Esophagus squamous epithelium (tissue), 5 donors: ENCODE measurements at regions not wholly inside any gene's neighbourhood (a gene's known extent, or its start where the extent isn't known, plus 50 kb on each side); places are given as distances from the start of the nearest gene placed in this dataset.

Experiments
- DNase-seq: peaks from one replicate; lab custom pipeline; 2025; lab: John Stamatoyannopoulos, UW
- H3K27ac ChIP-seq, 4 donors: fragments of 200-600 bp; sonication (generic); one replicate each; pipeline ENCODE4 v1.5.1; 2016 to 2019; ENCODE audit warnings: mild to moderate bottlenecking in 1 of 4
- H3K27me3 ChIP-seq, 4 donors: fragments of 200-600 bp; sonication (generic); 1 replicate in 3 of 4; 2 replicates in 1 of 4; pipeline versions ENCODE4 v1.5.1 to v1.6.0; 2017 to 2021; ENCODE audit warnings: antibody characterized with exemption in 1 of 4
- H3K36me3 ChIP-seq, 3 donors: fragments of 200-600 bp; sonication (generic); one replicate each; pipeline ENCODE4 v1.5.1; 2016 to 2019
- H3K4me1 ChIP-seq, 3 donors: fragments of 200-600 bp; sonication (generic); one replicate each; pipeline ENCODE4 v1.5.1; 2017 to 2019
- H3K4me3 ChIP-seq, 4 donors: fragments of 200-600 bp; sonication (generic); 1 replicate in 3 of 4; 2 replicates in 1 of 4; pipeline ENCODE4 v1.5.1; 2016 to 2019; ENCODE audit warnings: mild to moderate bottlenecking in 2 of 4, moderate library complexity in 1 of 4
- H3K9me3 ChIP-seq, 3 donors: fragments of 200-600 bp; sonication (generic); one replicate each; pipeline ENCODE4 v1.5.1; 2016 to 2019
- POLR2A ChIP-seq, 4 donors: fragments of 450-650 bp; IDR thresholded peaks; one replicate each; pipeline ENCODE4 v1.6.1; 2017; ENCODE audit warnings: antibody characterized with exemption in 4 of 4, mild to moderate bottlenecking in 4 of 4, moderate library complexity in 3 of 4
- WGBS, 2 donors: methylation state at CpG; one replicate each; pipeline ENCODE4 v1.1.5; 2018; 5-methylcytosine and 5-hydroxymethylcytosine counted together
- intact Hi-C: fragments of 100-400 bp; cut with DNase I; formaldehyde crosslinking; loops from one replicate; pipeline ENCODE4 v1.15.0; 2022
- TF ChIP-seq, protein P1 (sequence below), 6 experiments: fragments of 450-650 bp in 4 of 6; fragments of 200-600 bp in 2 of 6; sonication (generic) in 2 of 6; IDR thresholded peaks; one replicate each; pipeline ENCODE4 v1.5.1; 2016 to 2019; ENCODE audit warnings: antibody characterized with exemption in 6 of 6, mild to moderate bottlenecking in 4 of 6, moderate library complexity in 4 of 6
- donor health status: DM: yes; HTN: yes; CAD: no.

DNA sequence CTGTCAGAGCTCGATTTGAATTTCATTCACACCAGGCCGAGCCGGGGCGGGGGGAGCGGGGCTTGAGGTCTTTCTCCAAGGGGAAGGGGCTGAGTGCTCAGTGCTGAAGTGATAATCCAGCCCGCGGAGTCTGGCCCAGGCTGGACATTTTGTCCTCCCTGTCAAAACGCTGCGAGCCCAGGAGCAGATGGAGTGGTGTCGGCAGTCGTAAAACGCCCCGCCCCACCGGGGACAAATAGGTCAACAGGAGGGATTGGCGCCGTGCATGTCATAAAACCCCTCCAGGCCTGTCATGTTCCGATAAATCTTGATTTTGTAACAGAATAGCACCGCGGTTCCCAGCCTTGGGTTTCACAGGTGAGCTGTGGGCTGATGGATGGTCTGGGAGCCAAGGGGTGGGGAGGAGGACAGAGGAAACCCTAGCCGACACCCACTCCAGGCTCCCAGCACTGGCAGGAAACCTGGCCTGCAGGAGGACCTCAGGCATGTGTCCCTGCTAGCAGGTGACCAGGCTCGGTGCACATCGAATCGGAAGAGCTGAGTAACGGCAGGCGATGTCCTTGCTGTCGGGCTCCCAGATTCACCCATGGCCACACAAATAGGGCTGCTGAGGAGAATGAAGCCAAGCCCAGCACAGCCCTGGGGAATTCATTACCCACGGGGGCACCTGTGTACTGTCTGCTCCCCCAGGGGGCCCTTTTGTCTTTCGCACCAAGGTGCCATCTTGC, 341.4 kb downstream of the FOXL1 start:
- no peak overlapping the region for H3K27ac ChIP-seq
- WGBS, 2 donors, result 70 to 71% methylated on average over 10 to 22 of the region's 28 CpGs
- DNase-seq, result no peak
- H3K27me3 ChIP-seq, result peaks cover 0 to 54% (median 0%) of the 10 kb centered on the region in 4 donors
- TF ChIP-seq POLR2A (IDR thresholded peaks at IDR 0.05), result no peak
- TF ChIP-seq, protein P1, sequence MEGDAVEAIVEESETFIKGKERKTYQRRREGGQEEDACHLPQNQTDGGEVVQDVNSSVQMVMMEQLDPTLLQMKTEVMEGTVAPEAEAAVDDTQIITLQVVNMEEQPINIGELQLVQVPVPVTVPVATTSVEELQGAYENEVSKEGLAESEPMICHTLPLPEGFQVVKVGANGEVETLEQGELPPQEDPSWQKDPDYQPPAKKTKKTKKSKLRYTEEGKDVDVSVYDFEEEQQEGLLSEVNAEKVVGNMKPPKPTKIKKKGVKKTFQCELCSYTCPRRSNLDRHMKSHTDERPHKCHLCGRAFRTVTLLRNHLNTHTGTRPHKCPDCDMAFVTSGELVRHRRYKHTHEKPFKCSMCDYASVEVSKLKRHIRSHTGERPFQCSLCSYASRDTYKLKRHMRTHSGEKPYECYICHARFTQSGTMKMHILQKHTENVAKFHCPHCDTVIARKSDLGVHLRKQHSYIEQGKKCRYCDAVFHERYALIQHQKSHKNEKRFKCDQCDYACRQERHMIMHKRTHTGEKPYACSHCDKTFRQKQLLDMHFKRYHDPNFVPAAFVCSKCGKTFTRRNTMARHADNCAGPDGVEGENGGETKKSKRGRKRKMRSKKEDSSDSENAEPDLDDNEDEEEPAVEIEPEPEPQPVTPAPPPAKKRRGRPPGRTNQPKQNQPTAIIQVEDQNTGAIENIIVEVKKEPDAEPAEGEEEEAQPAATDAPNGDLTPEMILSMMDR (IDR thresholded peaks at IDR 0.05), result no peak
- no peak overlapping the region for H3K4me3 ChIP-seq
- intact Hi-C loops, result no loop called here
- no peaks in the 10 kb centered on the region for H3K4me1 ChIP-seq
- peaks cover 0 to 8% (median 5%) of the 10 kb centered on the region in 3 donors for H3K9me3 ChIP-seq
- no peaks in the 10 kb centered on the region for H3K36me3 ChIP-seq

DNA sequence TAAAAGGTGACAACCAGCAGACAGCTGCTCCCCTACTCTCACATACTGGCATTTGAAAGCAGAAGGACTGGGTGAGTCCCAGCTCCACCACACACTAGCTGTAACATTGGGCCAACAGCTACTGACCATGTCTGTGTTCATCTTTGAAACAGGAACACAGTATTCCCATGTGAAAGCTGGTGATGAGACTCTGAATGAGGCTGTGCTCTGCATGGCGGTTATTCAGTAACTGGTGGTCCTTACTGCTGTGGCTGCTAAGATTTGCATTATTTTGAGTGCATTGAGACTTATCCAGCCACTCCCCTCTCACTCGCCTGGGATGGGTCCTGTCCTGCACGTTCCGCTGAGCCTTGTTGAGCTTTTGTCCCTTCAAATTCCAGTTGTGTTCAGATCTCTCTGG, 342.9 kb downstream of the FOXL1 start:
- H3K27ac ChIP-seq, result no peak overlapping the region
- peaks cover 0 to 60% (median 0%) of the 10 kb centered on the region in 4 donors for H3K27me3 ChIP-seq
- H3K36me3 ChIP-seq, result no peaks in the 10 kb centered on the region
- no peak overlapping the region for H3K4me3 ChIP-seq
- H3K9me3 ChIP-seq, result peaks cover 0 to 8% (median 5%) of the 10 kb centered on the region in 3 donors
- 75 to 89% methylated on average over 3 to 4 of the region's 4 CpGs for WGBS, 2 donors
- intact Hi-C loops, result no loop called here
- TF ChIP-seq, protein P1 (IDR thresholded peaks at IDR 0.05), result no peak
- TF ChIP-seq POLR2A (IDR thresholded peaks at IDR 0.05), result no peak
- no peaks in the 10 kb centered on the region for H3K4me1 ChIP-seq
- no peak for DNase-seq

DNA sequence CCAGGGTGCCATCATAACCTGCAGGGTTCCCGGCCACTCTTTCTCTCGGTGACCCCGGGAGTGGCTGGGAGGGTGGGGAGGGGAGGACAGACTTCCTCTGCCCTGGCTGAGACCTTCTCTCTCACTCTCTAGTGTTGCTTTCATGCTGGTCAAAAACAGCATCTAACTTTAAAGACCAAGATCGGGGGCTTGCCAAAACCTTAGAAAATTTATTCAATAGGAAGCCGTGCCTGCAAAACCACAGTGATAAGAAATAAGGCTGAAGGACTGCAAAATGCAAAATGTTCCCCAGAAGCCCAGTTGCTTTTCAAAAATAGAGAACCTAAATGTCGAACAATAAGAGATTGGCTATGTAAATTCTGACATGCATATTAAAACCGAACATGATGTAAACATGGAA, 344.0 kb downstream of the FOXL1 start:
- DNase-seq, result no peak
- Histone ChIP-seq H3K36me3 (no peaks in the 10 kb centered on the region), H3K4me3 (no peak overlapping the region), H3K9me3 (peaks cover 0 to 8% (median 5%) of the 10 kb centered on the region in 3 donors), H3K27ac (no peak overlapping the region), H3K27me3 (peaks cover 0 to 67% (median 0%) of the 10 kb centered on the region in 4 donors), H3K4me1 (no peaks in the 10 kb centered on the region)
- WGBS, 2 donors, result 68 to 71% methylated on average over 4 to 6 of the region's 7 CpGs
- TF ChIP-seq, protein P1 (IDR thresholded peaks at IDR 0.05), result no peak
- TF ChIP-seq POLR2A (IDR thresholded peaks at IDR 0.05), result no peak
- intact Hi-C loops, result no loop called here

DNA sequence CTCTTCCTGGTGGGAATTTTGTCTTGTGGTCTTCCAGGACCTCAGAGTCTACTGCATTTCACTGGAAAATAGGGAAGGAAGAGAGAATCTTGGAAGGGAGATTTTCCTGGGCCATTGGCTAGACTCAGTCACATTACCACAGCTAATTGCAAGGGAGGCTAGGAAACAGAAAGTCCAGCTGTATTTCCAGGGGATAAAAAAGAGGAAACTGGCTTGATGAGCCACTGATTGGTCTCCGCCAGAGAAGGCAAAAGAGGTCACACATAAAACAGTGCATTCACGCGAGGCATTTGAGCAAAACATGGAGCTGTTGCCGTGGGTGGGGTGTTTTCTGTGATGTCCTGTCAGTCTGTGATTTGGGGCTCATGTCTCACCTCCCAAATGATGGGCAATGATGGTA, 345.3 kb downstream of the FOXL1 start:
- DNase-seq, result no peak
- no peak overlapping the region for H3K4me3 ChIP-seq
- no peaks in the 10 kb centered on the region for H3K36me3 ChIP-seq
- peaks cover 0 to 2% (median 0%) of the 10 kb centered on the region in 3 donors for H3K4me1 ChIP-seq
- peaks cover 0 to 80% (median 0%) of the 10 kb centered on the region in 4 donors for H3K27me3 ChIP-seq
- intact Hi-C loops, result no loop called here
- no peak overlapping the region for H3K27ac ChIP-seq
- TF ChIP-seq, protein P1 (IDR thresholded peaks at IDR 0.05), result no peak
- TF ChIP-seq POLR2A (IDR thresholded peaks at IDR 0.05), result no peak
- WGBS, 2 donors, result 70 to 72% methylated on average over 4 of the region's 4 CpGs
- H3K9me3 ChIP-seq, result peaks cover 0 to 8% (median 5%) of the 10 kb centered on the region in 3 donors

DNA sequence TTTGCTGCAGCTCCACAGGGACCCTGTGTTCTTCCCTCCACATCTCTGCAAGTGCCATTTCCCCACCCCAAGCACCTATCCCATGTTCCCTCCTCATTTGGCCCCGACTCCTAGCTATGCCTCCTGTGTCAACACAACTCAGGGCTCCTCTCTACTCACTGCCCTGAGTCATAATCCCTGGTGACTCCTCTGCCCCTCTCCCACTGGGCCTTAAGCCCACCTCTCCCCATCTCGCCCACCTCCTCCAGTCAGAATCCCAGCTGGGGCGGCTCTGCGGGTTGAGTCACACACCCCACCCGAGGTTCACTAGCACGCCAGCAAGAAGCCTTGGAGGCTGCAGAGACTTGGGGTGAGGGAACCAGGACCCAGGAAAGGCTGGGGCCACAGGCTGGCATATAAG, 346.2 kb downstream of the FOXL1 start:
- intact Hi-C loops, result no loop called here
- DNase-seq, result no peak
- no peak for TF ChIP-seq POLR2A (IDR thresholded peaks at IDR 0.05)
- TF ChIP-seq, protein P1 (IDR thresholded peaks at IDR 0.05), result no peak
- no peak overlapping the region for H3K27ac ChIP-seq
- WGBS, 2 donors, result 51 to 56% methylated on average over 2 to 5 of the region's 6 CpGs
- H3K4me3 ChIP-seq, result no peak overlapping the region
- peaks cover 0 to 8% (median 5%) of the 10 kb centered on the region in 3 donors for H3K9me3 ChIP-seq
- peaks cover 0 to 82% (median 0%) of the 10 kb centered on the region in 4 donors for H3K27me3 ChIP-seq
- peaks cover 0 to 11% (median 0%) of the 10 kb centered on the region in 3 donors for H3K4me1 ChIP-seq
- H3K36me3 ChIP-seq, result no peaks in the 10 kb centered on the region
